NOMO-1 treated with DMSO at 0.1 percent for 48 hours (cell line): ENCODE measurements at regions not wholly inside any gene's neighbourhood (a gene's known extent, or its start where the extent isn't known, plus 50 kb on each side); places are given as distances from the start of the nearest gene placed in this dataset.

Experiments
- DNase-seq: peaks from one replicate; lab custom pipeline; 2025; ENCODE audit not compliant: unreplicated experiment; lab: John Stamatoyannopoulos, UW

DNA sequence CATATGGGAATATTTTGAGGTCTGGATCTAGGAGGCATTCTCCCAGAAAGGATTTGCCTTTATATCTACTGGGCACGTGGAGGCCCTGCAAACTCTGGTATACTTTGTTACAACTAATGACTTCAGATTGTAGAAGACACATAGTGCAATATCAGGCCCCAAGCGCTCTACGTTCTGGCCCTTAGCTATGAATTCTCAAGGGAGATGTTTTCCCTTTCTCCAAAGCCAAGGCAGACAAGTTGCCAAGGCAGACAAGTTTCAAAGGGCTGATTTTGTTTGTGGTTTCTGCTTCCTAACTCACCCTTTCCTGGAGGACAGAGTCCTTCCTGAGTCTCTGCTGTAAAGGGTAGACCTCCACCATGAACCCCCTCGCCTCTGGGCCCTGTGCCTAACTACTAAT is 99.4 kb upstream of the CTTNBP2 start:
- no peak for DNase-seq

DNA sequence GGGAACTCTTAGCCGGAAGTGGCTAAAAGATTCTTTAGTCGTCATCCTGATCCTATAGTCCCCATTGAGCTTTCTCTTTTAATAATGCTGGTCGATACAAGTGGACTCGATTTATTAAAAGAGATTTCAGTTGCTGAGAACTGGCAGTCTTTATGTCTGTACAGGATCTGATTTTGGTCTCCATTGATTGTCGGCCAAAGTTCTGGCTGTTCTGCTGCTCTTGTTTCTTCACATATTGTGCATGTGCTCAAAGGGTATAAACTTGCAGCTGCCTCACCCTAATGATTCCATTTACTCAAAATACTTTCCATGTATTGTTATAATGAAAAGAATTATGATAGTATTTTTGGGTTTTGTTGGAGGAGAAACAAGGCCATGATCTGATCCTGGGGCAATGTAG is 100.7 kb upstream of the CTTNBP2 start:
- no peak for DNase-seq

DNA sequence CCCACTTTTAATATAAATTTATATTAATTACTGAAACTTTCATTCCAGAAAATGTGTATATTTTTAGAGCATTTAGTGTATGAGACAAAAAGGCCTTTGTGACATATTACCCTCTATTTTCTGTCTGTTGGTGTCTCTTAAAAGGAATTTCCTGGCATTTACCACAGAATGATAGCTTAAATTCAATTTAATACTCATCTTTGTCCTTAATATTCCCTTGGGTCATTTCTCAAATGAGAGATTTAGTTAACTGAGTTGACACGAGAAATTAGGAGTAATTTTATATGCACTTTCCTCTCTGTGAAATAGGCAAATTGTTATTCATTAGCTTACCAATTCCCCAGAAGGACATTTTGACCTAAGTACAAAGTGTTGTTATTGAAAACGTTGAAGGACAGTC is 101.7 kb upstream of the CTTNBP2 start:
- no peak for DNase-seq

DNA sequence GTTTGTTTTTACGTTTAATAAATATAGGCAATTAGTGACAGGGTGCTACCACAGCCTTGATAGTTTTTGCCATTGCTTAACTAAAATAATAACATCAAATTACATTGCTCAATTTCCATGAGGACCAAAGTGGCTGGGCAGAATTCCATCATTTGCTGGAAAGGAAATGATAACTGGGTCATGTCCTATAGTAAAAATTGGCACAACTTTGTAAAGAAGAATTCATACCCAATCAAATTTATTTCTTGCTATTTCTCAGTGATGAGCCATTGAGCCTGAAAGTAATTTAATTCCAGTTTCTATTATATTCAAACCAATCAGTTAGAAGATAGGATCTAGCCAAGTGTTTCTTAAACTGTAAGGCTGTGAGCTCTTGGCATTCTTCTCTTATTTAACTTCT is 102.2 kb upstream of the CTTNBP2 start:
- DNase-seq: no peak

- DNase-seq: no peak
These were observed 106.8 kb upstream of the CTTNBP2 start for GRCh38 chr7:117979954-117980497.

DNA sequence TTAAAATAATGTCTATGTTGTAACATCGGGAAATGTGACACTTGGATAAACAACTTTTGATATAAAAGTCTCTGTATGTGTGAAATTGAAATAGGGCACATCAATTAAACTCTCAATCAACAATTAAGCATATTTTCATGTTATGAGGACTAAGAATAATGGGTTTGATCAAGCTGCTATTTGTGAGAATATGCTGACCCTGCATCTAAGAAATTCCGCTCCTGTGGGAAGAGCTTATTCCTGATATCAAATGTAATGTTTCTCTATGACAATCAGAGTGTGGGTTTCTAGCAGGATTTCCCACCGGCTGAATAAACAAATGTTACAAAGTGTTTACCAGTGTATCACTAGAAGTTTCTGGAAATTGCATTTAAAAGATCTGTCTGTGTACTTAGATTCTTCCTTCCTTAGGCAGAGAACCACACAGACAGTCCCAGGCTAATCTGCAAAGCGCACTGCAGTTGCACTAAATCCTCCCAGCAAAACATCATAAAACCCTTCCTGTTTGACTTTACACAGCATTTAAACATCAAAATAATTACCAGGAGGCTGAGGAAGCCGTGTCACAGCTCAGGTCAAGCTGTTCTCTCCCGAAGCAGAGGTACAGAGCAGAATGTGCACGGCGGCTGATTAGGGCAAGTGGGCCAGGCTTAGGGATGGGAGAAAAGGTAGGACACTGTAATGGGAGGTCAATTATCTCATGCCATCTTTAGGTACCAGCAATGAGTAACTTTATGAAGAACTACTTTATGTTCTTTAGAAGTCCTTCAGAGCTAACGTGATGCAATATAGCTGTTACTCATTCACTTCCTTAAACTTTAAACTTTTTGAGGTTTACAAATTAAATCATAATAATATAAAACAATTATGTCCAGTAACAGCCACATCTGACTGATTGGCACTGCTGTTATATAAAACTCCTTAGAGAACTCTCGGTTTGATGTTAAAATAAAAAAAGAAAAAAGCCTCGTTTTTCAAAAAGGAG is 109.1 kb upstream of the CTTNBP2 start:
- DNase-seq: peak; percentile 63

- DNase-seq: no peak
These were observed 113.5 kb upstream of the CTTNBP2 start for GRCh38 chr7:117986645-117987269.

GRCh38 chr7:117990834-117991233 is 117.6 kb upstream of the CTTNBP2 start:
- no peak for DNase-seq

- no peak for DNase-seq
These were observed 119.6 kb upstream of the CTTNBP2 start for GRCh38 chr7:117992635-117993376.

DNA sequence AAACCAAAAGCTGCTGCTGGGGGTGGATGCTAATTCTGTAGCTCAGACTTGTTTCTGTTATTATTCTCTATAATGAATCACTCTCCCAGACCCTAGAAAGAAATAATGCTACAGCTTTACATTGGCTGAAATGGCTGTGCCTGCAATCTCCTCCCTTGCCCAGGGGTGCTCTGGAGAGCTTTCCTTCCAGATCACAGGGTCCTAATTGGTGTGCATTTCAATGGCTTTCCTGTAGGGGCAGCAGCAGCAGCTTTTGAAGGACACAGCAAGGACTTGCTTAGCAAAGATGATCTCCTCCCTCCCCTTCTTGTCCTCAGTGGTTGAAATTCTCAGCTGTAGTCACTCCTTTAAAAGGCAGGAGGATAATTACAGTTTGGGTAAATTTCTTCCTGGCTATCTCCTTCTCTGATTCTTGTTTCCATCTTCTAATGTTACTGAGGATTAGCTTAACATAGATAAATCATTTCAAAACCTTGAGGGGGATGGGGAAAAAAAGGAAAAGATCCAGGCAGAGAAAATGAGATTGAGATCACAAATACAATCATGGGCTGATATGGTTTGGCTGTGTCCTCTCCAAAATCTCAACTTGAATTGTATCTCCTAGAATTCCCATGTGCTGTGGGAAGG is 120.2 kb upstream of the CTTNBP2 start:
- DNase-seq: no peak

GRCh38 chr7:117995850-117996650 is 122.8 kb upstream of the CTTNBP2 start:
- no peak for DNase-seq

DNA sequence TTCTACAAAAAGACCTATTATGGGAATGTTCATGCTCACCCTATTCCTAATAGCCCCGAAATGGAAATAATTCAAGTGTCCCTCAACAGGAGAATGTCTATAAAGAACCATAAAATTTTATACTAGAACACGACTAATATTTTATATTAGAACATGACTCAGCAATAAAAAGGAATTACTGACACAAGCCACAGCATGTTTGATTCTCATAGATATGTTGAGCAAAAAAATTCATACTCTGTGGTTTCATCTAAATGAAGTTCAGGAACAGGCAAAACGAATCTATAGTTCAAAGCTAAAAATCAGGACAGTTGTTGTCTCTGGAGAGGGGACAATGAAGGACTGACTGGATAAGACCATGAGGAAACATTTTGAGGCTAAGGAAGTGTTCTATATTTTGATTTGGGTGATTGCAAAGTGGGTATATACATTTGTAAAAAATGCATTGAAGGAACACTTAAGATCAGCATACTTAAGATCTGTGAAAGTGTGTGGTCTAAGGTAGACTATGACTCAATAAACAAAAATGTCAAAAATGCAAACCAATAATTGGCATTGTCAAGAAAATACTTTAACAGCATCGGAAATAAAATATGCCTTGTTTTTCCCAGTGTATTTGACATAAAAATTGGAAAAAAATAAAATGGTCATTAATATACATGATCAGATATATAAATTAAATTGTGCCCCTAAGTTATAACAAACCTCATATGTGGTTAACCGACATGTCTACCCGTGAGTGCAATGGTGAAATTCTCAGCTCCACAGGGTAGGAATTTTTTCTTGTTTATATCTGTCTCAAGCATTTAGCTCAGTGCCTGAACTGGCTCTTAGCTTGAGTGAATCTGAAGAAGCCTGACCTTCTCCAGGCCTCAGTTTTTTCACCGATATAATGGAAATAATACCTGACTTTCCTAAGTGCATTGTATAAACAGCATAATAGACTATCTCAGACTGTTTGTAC is 124.9 kb upstream of the CTTNBP2 start:
- DNase-seq: no peak

GRCh38 chr7:118000480-118001202 is 127.4 kb upstream of the CTTNBP2 start:
- DNase-seq: no peak

DNA sequence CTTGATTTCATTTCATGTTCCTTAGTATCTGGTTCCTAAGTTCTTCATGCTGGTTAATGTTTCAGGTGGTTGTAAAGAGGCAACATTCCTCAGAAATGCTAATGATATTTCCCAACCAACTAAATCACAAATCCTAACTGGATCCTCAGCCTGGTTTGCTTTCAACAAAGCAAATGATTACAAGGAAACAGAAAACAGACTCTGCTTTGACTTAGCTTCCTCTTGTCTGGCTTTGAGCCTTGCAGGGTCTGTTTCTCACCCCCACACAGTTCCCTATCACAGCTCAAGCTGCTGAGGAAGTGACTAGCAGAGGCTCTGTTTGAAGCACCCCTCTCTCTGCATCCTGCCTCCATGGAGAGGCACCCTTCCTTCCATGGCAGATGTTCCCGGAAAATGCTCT is 130.2 kb upstream of the CTTNBP2 start:
- no peak for DNase-seq

DNA sequence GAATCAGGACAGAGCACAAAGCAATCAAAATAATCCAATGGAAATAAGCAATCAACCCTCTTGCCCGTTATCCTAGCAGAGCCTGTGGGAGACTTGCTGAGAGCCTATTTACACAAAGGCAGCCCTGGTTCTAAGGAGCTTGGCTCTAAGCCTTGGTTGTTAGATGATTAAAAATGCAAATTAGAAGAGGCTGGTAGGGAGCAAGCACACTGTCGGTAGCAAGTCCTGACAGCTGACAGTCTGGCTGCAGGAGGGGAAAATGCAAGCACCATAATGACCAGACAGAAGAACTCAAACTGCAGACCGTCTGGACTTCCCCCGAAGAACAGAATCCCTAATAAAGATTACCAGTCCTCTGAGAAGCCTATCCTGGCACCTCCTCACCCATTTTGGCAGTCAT is 131.8 kb upstream of the CTTNBP2 start:
- DNase-seq: no peak

DNA sequence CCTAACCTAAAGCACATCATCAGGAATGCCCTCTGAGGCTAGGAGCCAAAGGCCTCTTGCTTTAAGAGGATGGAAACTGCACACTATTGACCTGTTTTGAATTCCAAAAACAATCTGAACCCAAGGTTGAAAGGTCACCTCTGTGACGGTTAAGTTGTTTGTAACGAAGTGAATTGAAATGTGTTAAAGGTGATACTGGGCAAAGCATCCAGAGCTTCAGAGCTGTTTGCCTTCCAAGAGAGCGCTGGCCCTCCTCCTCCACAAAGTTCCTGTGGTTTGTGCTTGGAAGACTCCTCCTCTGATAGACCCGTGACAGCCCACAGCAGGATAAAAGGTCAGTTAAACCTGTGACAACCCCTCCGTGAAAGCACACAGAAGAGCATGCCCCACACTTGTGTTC is 133.7 kb upstream of the CTTNBP2 start:
- no peak for DNase-seq

DNA sequence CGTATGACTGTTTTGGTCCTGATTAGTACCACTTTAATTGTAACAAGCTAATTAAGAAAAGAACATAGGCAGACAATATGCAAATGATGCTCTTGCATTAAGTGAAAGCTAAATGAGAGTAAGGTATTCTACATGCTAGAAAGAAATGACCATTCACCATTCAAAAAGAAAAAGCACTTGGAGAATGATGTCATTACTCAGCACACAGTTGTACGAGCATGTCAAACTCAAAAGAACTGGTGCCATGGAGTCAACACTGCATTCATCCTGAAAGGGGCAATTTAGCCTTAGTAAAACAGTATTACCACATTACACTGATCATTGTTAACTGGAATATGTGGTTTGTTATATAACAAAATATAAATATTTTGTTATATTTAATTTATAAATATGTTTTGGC is 136.2 kb upstream of the CTTNBP2 start:
- no peak for DNase-seq

DNA sequence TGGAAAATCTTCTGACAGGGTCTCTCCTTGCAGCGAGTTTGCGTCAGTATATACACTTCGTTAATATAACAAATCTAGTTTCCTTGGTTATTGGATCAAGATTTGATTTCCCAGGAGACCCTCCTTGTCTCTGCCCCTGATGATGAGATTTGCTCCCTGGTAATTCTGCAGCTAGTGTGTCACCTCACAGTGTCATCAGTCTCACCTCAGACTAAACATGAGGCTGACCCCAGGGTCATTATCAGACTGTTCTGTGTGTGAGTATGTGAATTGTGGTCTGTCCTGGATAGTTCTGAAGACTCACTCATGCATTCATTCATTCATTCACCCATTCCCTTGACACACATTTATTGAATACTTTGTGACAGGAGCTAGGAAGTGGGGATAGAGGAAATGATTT is 138.4 kb upstream of the CTTNBP2 start:
- DNase-seq: no peak
